ENCODE measurements at regions not wholly inside any gene's neighbourhood (a gene's known extent, or its start where the extent isn't known, plus 50 kb on each side); places are given as distances from the start of the nearest gene placed in this dataset.

GRCh38 chr14:101004954-101005353 lies 101.4 kb upstream of the RTL1 start:
- TF ChIP-seq EZH2 (IDR thresholded peaks at IDR 0.05; ENCODE audit: insufficient read depth, poor library complexity, severe bottlenecking), result no peak
- TF ChIP-seq EZH2phosphoT487 (IDR thresholded peaks at IDR 0.05; ENCODE audit: insufficient read depth, low read depth), result no peak
